HG03558 (cell line): ENCODE measurements at regions not wholly inside any gene's neighbourhood (a gene's known extent, or its start where the extent isn't known, plus 50 kb on each side); places are given as distances from the start of the nearest gene placed in this dataset.
A peak's percentile ranks its signal among the peaks of the same experiment; 100 is the strongest.

Experiments used
- ATAC-seq: cut with Tn5 transposase; IDR thresholded peaks from one replicate; pipeline ENCODE4 v1.9.1; 2021; ENCODE audit warnings: moderate number of reproducible peaks; ENCODE audit not compliant: unreplicated experiment; ENCODE audit errors: extremely low read depth

DNA sequence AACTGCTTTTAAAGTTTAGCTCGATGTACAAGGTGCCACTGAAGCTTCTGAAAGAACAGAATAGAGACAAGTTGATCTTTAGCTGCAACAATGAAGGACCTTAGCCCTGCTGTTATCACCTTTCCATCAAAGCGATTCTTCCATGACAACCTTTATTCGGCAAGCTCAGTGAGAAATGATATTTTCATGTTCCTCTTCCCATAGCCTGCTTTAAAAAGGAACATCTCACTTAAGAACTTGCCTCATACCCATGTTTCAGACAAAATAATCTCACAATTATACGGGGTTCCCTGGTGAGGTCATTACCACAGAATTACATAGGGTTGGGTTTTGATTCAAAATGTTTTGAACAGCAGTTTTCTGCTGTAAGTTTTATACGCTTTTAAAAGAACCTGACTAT lies 264.2 kb downstream of the THBS2 start:
- ATAC-seq: no peak

DNA sequence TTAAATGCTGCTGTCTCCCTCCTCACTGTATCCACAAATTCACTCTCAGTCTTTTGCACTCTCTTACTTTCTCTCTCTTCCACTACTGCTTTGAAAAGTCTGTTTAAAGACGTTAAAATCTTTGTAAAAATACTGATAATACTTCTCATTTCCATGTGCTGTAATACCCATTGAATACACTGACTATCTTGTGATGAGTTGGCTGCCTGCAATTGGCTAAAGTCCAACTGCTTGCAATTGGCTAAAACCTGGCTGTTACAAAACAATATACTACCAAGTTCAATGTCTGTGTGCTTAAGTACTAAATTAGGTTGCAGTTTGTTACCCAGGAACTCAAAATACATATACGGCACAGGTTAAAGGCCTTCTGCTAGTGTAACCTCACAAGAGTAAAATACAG lies 264.8 kb downstream of the THBS2 start:
- ATAC-seq: no peak

DNA sequence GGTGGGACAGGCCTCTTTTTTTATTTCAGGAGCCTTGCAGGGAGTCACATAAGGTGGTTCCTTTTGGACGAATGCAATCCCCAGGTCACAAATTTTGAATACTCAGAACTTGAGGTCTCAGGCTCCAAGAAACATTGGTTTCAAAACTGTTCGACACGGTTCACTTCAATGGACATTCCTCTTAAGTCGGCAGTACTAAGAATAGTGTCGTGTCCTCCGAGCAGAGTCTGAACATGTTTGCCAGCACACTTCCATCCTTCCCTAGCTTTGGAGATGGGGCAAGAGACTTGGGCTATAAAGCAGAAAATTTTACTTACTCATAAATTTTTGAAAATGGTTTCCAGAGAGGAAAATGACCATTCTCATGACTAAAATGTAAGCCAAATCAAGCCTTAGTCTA lies 265.4 kb downstream of the THBS2 start:
- no peak for ATAC-seq

DNA sequence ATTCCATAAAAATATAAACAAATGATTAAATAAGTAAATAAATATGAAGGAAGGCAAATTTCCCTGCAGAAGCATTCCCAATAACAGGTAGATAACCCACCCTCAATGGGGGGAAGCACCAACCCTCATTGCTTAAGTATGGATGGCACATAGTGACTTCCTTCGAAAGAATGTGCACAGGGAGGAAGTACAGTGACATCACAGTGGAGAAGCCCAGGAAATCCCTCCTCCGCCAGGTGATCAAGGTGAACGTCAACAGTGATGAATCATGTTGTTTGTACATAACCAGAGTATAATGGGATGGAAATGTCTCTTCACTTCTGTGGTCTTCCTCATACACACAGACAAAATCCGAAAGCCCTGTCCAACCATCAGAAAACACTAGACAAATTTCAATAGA lies 267.9 kb downstream of the THBS2 start:
- ATAC-seq: no peak

DNA sequence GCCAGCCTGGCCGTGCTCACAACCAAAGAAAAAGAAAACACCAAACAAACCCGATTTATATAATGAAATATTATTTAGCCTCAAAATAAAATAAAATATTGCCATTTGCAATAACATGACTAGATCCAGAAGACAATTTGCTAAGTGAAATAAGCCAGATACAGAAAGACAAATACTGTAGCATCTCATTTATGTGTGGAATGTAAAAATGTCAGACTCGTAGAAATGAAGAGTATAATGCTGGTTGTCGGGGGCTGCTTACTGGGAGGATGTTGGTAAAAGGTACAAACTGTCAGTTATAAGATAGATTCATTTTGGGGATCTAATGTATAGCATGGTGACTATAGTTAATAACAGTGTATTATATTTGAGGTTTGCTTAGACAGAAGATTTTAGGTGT lies 269.7 kb downstream of the THBS2 start:
- ATAC-seq: no peak

DNA sequence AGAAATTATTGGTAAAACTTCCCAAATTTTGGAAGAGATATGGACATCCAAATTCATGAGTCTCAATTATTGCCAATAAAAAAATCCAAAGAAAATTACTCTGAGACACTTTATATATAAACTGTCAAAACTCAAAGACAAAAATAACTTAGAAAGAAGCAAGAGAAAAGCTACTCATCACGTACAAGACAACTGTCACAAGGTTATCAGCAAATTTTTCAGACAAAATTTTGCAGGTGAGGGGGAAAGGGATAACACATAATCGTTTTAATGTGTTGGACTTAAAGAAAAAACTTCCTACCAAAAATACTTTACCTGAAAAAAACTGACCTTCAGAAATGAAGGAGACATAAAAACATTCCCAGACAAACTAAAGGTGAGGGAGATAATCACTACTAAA lies 272.5 kb downstream of the THBS2 start:
- ATAC-seq: no peak

DNA sequence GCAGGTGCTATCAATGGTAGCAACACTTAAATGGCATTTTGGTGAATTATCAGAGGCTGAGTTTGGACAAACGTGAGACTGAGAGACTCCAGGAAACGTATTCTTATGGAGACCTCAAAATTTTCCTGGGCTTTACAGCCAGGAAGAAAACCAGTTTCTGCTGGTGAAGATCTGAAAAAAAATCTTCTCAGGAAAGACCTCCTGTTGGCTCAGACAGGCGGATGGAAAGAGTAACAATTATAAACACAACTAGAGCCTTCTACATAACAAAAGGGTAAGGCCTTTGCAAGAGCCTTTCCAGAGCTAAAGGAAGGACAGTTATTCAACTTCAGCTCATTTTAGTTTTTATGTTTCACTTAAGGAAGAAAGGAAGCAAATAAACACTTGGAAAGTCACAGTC lies 274.4 kb downstream of the THBS2 start:
- no peak for ATAC-seq

DNA sequence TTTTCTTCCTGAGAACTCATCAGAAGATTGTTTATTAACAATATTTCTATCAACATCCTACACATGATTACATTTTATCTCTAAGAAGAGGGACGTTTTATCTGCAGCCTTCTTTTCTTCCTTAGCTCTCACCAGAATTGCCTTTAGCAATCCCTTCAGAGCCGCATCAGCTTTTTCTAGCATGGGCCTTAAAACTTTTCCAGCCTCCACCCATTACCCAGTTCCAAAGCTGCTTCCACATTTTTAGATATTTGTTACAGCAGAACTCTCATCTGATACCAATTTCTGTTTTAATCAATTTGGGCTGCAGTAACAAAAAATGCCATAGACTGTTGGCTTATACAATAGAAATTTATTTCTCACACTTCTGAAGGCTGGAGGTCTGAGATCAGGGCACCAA lies 281.5 kb downstream of the THBS2 start:
- no peak for ATAC-seq

DNA sequence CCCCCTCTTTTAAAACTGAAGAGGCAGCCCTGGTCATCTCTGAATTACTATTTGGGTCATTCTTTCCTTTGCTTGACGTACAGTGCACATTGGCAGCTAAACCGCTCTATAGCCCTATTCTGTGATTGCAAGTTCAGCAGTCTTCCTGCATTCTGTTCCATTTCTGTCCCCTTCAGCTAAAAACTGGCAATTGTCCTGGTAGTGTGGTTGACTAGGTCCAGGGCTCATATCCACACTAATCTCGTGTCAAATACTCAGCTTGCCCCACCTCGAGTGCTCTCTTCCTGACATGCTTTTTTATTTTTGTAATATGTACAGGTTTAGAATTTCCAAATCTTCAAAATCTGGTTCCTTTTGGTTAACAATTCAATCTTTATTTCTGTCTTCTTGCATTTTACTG lies 282.1 kb downstream of the THBS2 start:
- ATAC-seq: no peak

DNA sequence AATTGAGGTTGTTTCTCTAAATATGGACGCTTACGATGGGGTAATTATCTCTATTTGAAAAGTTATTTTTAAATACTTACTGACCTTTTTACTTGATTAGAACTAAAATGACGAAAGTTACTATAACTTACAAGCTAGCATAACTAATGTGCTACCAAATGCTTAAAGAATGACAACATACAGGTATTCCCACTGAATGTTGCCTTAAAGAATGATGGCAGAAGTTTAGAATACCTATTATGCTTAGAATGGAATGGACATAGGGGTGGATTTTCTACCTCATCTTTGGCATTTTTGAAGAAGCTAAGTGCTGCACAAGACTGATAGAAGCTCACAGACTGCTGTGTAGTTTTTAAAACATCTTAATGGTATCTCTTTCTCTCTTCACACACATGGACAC lies 284.8 kb downstream of the THBS2 start:
- ATAC-seq: no peak

DNA sequence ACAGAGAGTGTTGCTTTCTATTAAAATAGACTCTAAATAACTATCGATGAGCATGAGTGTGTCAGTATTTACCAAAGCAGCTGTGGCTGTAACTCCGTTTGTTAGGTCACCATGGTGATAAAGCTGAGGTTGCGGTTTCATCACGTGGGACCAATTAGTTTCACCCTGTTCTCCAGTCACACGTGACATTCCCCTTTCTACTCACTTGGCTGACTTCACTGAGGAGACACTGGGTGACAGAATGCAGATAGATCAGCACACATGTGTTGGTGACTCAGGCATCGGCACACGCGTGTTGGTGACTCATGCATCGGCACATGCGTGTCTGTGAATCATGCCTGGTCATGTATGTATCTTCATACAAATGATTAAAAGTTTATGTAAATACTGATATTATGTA lies 285.4 kb downstream of the THBS2 start:
- no peak for ATAC-seq

DNA sequence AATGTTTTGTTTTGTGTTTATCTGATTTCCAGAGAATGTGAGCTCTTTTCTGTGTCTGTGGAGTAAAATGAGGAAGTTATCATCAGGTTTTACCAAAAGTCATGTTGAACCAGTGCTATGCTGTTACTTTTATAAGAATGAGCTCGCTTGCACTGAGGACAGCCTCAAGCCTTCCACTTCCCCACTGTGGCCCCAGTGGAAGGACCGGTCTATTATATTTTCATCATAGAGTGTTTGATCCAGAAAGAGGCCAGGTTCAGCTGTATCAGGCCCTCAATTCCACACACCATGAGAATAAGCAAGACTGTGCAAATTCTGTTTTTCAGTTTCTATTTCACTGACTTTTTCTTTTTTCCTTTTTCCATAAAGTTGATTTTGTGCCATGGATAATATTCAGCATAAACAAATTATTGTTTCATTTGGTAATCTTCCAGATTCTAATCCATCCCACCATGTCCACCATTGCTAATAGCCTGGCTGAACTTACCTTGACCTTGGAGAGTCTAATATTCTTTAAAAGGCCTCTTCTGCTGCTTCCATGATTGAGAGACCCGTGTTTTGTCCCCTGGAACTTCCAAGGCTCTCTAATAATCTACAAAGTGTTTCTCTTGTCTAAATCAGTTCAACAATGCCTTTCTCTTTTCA lies 286.2 kb downstream of the THBS2 start:
- no peak for ATAC-seq

DNA sequence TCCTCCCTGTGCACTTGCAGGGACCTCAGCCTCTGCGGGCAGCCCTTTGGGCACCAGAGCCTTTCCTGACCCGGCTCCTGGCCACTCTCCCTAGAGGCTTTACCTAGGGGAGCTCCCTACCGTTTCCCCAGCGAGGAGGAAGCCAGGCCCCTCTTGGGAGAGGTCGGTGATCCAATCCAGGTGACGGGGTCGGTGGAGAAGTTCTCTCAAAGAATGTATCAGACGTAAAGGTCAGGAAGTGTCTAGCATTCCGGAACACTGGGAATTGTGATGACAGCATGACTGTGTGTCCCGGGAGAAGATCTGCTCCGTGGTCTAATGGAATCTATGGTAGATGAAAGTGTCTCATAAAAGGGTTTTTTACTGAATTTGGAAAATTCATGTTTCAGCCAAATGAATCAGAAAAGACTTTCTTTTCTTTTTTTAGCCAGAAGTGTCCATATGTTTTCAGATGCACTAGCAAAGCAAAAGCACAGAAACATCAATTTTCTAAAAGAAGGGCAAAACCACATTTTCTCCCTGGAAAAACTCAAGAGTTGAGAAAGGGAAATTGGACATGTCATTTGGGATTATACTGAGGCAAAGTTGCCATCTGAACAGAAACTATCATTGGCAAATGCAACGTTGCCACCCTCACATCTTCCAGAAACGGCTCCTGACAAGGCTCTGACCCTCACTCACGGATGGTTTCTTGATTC lies 289.4 kb downstream of the THBS2 start:
- ATAC-seq: no peak

DNA sequence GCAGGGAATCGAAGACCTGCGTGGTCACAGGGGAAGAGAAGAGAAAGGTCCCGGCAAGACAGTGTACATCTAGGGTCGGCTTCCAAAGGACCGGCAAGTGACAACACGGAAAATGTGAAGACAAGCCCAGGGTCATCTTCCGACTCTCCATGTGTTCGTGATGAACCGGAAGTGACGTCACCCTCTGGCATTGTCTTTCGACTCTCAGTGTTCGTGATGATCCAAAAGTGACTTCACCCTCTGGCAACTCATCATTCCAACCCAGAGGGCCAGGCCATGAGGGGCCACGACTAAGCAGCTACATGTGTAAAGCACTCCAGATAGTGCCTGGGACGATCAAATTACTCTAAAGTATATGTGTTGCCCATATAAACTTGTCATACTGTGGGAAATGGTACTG lies 290.8 kb downstream of the THBS2 start:
- no peak for ATAC-seq

DNA sequence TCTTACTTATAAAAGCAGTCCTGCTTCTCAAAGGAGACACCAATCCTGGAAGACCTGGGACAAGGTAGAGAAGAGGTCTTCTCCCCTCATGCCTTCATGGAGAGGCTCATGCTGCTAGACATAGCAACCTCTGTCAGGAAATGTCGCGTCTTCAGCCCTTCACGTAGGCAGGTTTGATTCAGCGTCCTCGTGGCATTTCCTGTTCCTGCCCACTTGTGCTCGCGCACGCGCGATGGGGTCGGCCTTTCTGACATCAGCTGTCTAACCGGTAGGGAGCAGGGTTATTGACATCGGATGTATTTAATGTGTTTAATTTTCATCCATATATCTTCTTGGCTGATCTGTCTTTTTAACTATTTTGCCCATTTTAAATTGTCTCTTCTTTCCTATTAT lies 292.4 kb downstream of the THBS2 start:
- ATAC-seq: no peak

DNA sequence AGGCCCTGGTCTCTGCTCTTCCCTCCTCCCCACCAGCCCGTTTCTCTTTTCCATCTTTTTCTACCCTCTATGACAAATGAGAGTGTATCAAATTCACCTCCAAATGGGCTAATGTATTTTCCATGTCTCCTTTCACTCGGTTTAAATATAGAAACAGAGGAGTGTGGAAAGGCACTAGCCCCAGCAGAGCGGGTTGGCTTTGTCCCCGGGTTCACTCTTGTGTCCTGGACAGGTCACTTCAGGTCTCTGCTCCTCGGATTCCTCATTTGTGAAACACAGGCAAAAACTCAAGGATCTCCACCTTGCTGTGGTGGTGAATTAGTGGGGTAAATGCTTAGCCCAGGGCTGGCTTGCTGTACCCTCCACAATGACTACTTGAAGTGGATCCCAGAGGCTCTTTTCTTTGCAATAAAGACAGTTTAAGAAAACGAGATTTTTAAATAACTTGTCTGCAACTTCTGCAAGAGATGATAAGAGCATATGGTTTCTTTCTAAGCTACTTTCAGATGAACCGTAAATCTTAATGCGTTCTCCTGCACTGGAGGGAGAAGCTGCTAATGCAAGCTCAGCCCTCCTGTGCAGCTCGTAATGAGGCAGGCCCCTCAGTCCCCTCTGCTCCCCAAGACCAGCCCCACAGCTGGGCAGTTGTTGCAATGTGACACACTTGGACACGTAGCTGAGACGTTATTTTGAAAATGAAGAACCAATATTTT lies 292.9 kb downstream of the THBS2 start:
- no peak for ATAC-seq

DNA sequence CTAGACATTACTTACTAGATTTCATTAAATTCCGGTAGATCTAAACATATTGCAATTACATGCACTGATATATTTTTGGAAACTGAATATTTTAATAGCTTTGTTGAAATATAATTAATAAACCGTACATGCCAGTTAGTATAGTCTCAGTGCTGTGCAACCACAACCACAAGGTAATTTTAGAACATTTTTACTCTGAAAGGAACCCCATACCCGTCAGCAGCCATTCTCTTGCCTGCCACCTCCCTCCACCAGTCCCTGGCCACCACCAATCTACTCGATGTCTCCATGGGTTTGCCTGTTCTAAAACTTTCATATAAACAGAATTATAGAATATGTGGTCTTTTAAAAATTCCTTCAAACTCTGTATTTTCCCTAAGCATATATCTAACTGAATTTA lies 293.9 kb downstream of the THBS2 start:
- no peak for ATAC-seq

DNA sequence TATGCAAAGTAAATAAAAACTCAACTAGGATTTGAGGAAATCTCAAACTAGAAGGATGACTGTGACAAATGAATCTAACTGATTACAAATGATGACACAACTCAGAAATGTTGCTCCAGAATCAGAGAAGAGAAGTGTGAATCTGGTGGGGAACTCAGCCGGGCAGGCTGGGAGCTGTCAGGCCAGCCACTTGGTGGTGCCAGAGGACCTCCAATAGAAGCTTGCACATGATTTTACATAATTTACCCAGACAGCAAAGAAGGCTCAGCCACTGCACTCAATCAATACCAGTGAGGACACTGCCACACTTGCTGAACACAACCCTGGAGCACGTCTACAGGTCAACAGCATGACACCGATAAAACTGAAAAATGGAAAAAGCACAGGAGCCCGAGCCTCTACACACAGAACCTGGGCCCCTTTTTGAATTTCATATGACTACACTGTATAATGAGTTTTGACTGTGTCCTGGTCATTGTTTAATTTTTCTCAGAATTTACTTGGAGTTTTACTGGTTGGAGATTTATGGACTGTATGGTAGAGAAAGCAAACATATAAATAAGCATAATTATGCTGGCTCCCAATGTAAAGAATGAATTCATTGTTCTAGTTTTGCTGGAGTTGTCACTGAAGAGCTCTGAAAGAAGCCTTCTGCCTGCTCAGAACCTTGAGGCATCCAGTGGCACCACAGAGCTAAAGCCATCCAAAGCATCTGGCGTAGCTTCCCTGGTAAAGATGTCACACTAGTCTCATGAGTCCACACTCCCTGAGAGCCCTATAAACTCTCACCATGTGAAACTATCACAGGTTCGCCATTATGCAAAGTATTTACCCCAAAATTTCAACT lies 296.5 kb downstream of the THBS2 start:
- peak; percentile 43 for ATAC-seq

DNA sequence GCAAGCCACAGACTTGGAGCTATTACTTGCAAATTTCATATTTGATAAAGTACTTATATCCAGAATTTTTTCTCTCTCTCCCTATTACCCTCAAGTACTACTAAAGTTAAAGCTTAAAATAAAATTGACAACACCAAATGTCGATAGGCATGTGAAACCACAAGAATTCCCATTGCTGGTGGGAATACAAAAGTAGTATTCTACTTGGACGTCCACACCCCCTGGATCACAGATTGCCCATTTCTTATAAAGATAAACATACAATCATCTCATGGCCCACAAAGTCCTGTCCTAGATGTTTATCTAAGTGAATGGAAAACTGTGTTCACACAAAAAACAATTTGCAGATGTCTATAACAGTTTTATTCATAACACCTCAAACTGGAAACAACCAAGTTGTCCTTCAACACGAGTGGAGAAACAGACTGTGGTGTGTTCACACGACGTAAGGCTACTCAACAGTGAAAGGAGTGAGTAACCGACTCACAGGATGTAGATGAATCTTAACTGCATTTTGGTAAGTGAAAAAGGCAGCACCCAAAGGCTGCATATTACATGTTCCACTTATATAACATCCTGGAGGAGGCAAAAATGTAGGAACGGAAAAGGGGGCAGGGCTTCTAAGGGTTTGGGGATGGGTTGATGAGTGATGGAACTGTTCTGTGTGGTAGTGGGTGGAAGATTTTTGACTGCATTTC lies 297.4 kb downstream of the THBS2 start:
- no peak for ATAC-seq

DNA sequence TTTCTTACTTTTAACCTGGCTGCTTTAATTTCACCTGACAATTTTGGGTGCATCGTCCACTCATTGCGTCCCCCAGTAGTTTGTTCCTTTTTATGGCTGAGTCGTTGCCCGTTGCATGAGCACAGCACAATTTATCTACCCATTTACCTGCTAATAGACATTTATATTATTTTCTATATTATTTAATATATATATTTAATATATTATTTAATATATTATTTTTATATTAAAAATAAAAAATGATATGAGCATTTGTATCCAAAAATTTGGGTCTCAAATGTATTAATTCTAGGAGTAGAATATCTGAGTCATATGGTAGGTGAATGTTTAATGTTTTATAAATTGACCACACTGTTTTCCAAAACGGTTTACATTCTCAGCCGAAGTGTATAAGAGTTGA lies 300.2 kb downstream of the THBS2 start:
- ATAC-seq: no peak
